ENCODE measurements at regions not wholly inside any gene's neighbourhood (a gene's known extent, or its start where the extent isn't known, plus 50 kb on each side); places are given as distances from the start of the nearest gene placed in this dataset.
"Not testable (repeated sequence)": the region's sequence is repeated elsewhere in the genome, so short reads cannot be mapped to it uniquely, and the experiment has no call there.

- H3K27me3 Mint-ChIP-seq; H3K4me1 Mint-ChIP-seq; H3K4me3 ChIP-seq (ENCODE audit: low read length in 2 of 2); H3K27me3 ChIP-seq (ENCODE audit: insufficient read depth, low read length); intact Hi-C loops (cut with micrococcal nuclease); H3K27ac ChIP-seq (ENCODE audit: low read depth, low read length); H3K9me3 ChIP-seq (ENCODE audit: control insufficient read depth in 1 of 2, low read length in 2 of 2); H3K36me3 Mint-ChIP-seq; H3K4me1 ChIP-seq (ENCODE audit: insufficient read depth, low read length); POLR2A ChIA-PET (ENCODE audit: partially characterized antibody); H3K4me3 Mint-ChIP-seq; DNase-seq; H3K27ac Mint-ChIP-seq; H3K9me3 Mint-ChIP-seq; CTCF ChIA-PET (ENCODE audit: partially characterized antibody); H3K36me3 ChIP-seq (ENCODE audit: insufficient read depth, low read length): not testable (repeated sequence)
These were observed 4054.1 kb upstream of the TPTE start for GRCh38 chr21:6467189-6467774.

- H3K36me3 Mint-ChIP-seq; H3K27ac Mint-ChIP-seq; H3K4me1 ChIP-seq (ENCODE audit: insufficient read depth, low read length); H3K27me3 ChIP-seq (ENCODE audit: insufficient read depth, low read length); CTCF ChIA-PET (ENCODE audit: partially characterized antibody); H3K4me1 Mint-ChIP-seq; H3K4me3 Mint-ChIP-seq; POLR2A ChIA-PET (ENCODE audit: partially characterized antibody); H3K27me3 Mint-ChIP-seq; H3K4me3 ChIP-seq (ENCODE audit: low read length in 2 of 2); H3K36me3 ChIP-seq (ENCODE audit: insufficient read depth, low read length); H3K27ac ChIP-seq (ENCODE audit: low read depth, low read length); H3K9me3 Mint-ChIP-seq; H3K9me3 ChIP-seq (ENCODE audit: control insufficient read depth in 1 of 2, low read length in 2 of 2); DNase-seq; intact Hi-C loops (cut with micrococcal nuclease): not testable (repeated sequence)
These were observed 4053.5 kb upstream of the TPTE start for GRCh38 chr21:6467907-6468306.

GRCh38 chr21:6468331-6468860, 4053.0 kb upstream of the TPTE start:
- H3K36me3 Mint-ChIP-seq; CTCF ChIA-PET (ENCODE audit: partially characterized antibody); POLR2A ChIA-PET (ENCODE audit: partially characterized antibody): not testable (repeated sequence)

GRCh38 chr21:6474250-6474968, 4047.0 kb upstream of the TPTE start:
- H3K9me3 ChIP-seq (ENCODE audit: control insufficient read depth in 1 of 2, low read length in 2 of 2); H3K9me3 Mint-ChIP-seq; H3K36me3 Mint-ChIP-seq; intact Hi-C loops (cut with micrococcal nuclease); H3K4me3 Mint-ChIP-seq; H3K36me3 ChIP-seq (ENCODE audit: insufficient read depth, low read length); CTCF ChIA-PET (ENCODE audit: partially characterized antibody); H3K4me1 Mint-ChIP-seq; H3K27ac ChIP-seq (ENCODE audit: low read depth, low read length); H3K27ac Mint-ChIP-seq; DNase-seq; H3K4me1 ChIP-seq (ENCODE audit: insufficient read depth, low read length); H3K4me3 ChIP-seq (ENCODE audit: low read length in 2 of 2); H3K27me3 ChIP-seq (ENCODE audit: insufficient read depth, low read length); H3K27me3 Mint-ChIP-seq; POLR2A ChIA-PET (ENCODE audit: partially characterized antibody): not testable (repeated sequence)

More at GRCh38 chr21:6468331-6468860, 4053.0 kb upstream of the TPTE start:
- H3K4me1 Mint-ChIP-seq; H3K4me3 Mint-ChIP-seq; H3K9me3 ChIP-seq (ENCODE audit: control insufficient read depth in 1 of 2, low read length in 2 of 2); intact Hi-C loops (cut with micrococcal nuclease); H3K9me3 Mint-ChIP-seq; H3K4me1 ChIP-seq (ENCODE audit: insufficient read depth, low read length); H3K36me3 ChIP-seq (ENCODE audit: insufficient read depth, low read length); H3K27ac Mint-ChIP-seq; H3K27me3 ChIP-seq (ENCODE audit: insufficient read depth, low read length); DNase-seq; H3K27me3 Mint-ChIP-seq; H3K4me3 ChIP-seq (ENCODE audit: low read length in 2 of 2); H3K27ac ChIP-seq (ENCODE audit: low read depth, low read length): not testable (repeated sequence)

GRCh38 chr21:6481116-6481515, 4040.3 kb upstream of the TPTE start:
- intact Hi-C loops (cut with micrococcal nuclease); H3K27me3 Mint-ChIP-seq; POLR2A ChIA-PET (ENCODE audit: partially characterized antibody): not testable (repeated sequence)

GRCh38 chr21:6482616-6483015, 4038.8 kb upstream of the TPTE start:
- H3K27ac Mint-ChIP-seq; DNase-seq; H3K27me3 ChIP-seq (ENCODE audit: insufficient read depth, low read length); H3K9me3 ChIP-seq (ENCODE audit: control insufficient read depth in 1 of 2, low read length in 2 of 2); H3K27ac ChIP-seq (ENCODE audit: low read depth, low read length); H3K4me1 ChIP-seq (ENCODE audit: insufficient read depth, low read length); H3K27me3 Mint-ChIP-seq; H3K36me3 ChIP-seq (ENCODE audit: insufficient read depth, low read length); CTCF ChIA-PET (ENCODE audit: partially characterized antibody); H3K9me3 Mint-ChIP-seq; H3K4me3 Mint-ChIP-seq; H3K36me3 Mint-ChIP-seq; H3K4me1 Mint-ChIP-seq; intact Hi-C loops (cut with micrococcal nuclease); H3K4me3 ChIP-seq (ENCODE audit: low read length in 2 of 2); POLR2A ChIA-PET (ENCODE audit: partially characterized antibody): not testable (repeated sequence)

More at GRCh38 chr21:6481116-6481515, 4040.3 kb upstream of the TPTE start:
- H3K9me3 Mint-ChIP-seq; H3K4me1 ChIP-seq (ENCODE audit: insufficient read depth, low read length); H3K4me3 Mint-ChIP-seq; H3K4me3 ChIP-seq (ENCODE audit: low read length in 2 of 2); CTCF ChIA-PET (ENCODE audit: partially characterized antibody); H3K9me3 ChIP-seq (ENCODE audit: control insufficient read depth in 1 of 2, low read length in 2 of 2); H3K4me1 Mint-ChIP-seq; DNase-seq; H3K36me3 ChIP-seq (ENCODE audit: insufficient read depth, low read length); H3K27me3 ChIP-seq (ENCODE audit: insufficient read depth, low read length); H3K27ac ChIP-seq (ENCODE audit: low read depth, low read length); H3K27ac Mint-ChIP-seq; H3K36me3 Mint-ChIP-seq: not testable (repeated sequence)

- POLR2A ChIA-PET (ENCODE audit: partially characterized antibody); H3K36me3 Mint-ChIP-seq; H3K27me3 Mint-ChIP-seq: not testable (repeated sequence)
These were observed 4037.7 kb upstream of the TPTE start for GRCh38 chr21:6483645-6484044.

More at GRCh38 chr21:6483645-6484044, 4037.7 kb upstream of the TPTE start:
- H3K27ac ChIP-seq (ENCODE audit: low read depth, low read length); H3K9me3 Mint-ChIP-seq; H3K4me1 ChIP-seq (ENCODE audit: insufficient read depth, low read length); H3K4me3 Mint-ChIP-seq; intact Hi-C loops (cut with micrococcal nuclease); H3K4me1 Mint-ChIP-seq; H3K27ac Mint-ChIP-seq; H3K4me3 ChIP-seq (ENCODE audit: low read length in 2 of 2); DNase-seq; H3K27me3 ChIP-seq (ENCODE audit: insufficient read depth, low read length); H3K36me3 ChIP-seq (ENCODE audit: insufficient read depth, low read length); H3K9me3 ChIP-seq (ENCODE audit: control insufficient read depth in 1 of 2, low read length in 2 of 2); CTCF ChIA-PET (ENCODE audit: partially characterized antibody): not testable (repeated sequence)
